ENCODE measurements at regions not wholly inside any gene's neighbourhood (a gene's known extent, or its start where the extent isn't known, plus 50 kb on each side); places are given as distances from the start of the nearest gene placed in this dataset.
"Not testable (repeated sequence)": the region's sequence is repeated elsewhere in the genome, so short reads cannot be mapped to it uniquely, and the experiment has no call there.

- DNase-seq, result no peak
Observed at GRCh38 chr7:53087274-53087673, 51.8 kb downstream of the POM121L12 start.

GRCh38 chr7:53094191-53094590 lies 58.8 kb downstream of the POM121L12 start:
- intact Hi-C loops (cut with DNase I), result no loop called here
- DNase-seq, result no peak

More at GRCh38 chr7:53087274-53087673, 51.8 kb downstream of the POM121L12 start:
- intact Hi-C loops (cut with DNase I), result no loop called here

GRCh38 chr7:53094827-53095226 lies 59.4 kb downstream of the POM121L12 start:
- DNase-seq, result no peak
- intact Hi-C loops (cut with DNase I), result no loop called here

- no peak for DNase-seq
- intact Hi-C loops (cut with DNase I), result no loop called here
Observed at GRCh38 chr7:53095731-53096501, 60.5 kb downstream of the POM121L12 start.

GRCh38 chr7:53100091-53100490 lies 64.7 kb downstream of the POM121L12 start:
- no peak for DNase-seq
- intact Hi-C loops (cut with DNase I), result no loop called here

- no peak for DNase-seq
- intact Hi-C loops (cut with DNase I), result no loop called here
Observed at GRCh38 chr7:53101026-53101425, 65.6 kb downstream of the POM121L12 start.

- DNase-seq, result no peak
- intact Hi-C loops (cut with DNase I), result no loop called here
Observed at GRCh38 chr7:53110425-53110824, 75.0 kb downstream of the POM121L12 start.

GRCh38 chr7:53111031-53111430 lies 75.6 kb downstream of the POM121L12 start:
- intact Hi-C loops (cut with DNase I), result no loop called here
- DNase-seq, result no peak

GRCh38 chr7:53113424-53113823 lies 78.0 kb downstream of the POM121L12 start:
- intact Hi-C loops (cut with DNase I), result no loop called here
- no peak for DNase-seq

- DNase-seq, result no peak
- intact Hi-C loops (cut with DNase I), result no loop called here
Observed at GRCh38 chr7:53119514-53119941, 84.1 kb downstream of the POM121L12 start.

GRCh38 chr7:53121374-53121773 lies 85.9 kb downstream of the POM121L12 start:
- no peak for DNase-seq
- intact Hi-C loops (cut with DNase I), result no loop called here

GRCh38 chr7:53131697-53132096 lies 96.3 kb downstream of the POM121L12 start:
- no peak for DNase-seq
- intact Hi-C loops (cut with DNase I), result no loop called here

- intact Hi-C loops (cut with DNase I), result no loop called here
- no peak for DNase-seq
Observed at GRCh38 chr7:53151496-53151895, 116.1 kb downstream of the POM121L12 start.

- intact Hi-C loops (cut with DNase I); DNase-seq: not testable (repeated sequence)
Observed at GRCh38 chr7:53187184-53187583, 151.8 kb downstream of the POM121L12 start.

GRCh38 chr7:53191191-53191695 lies 155.8 kb downstream of the POM121L12 start:
- no peak for DNase-seq
- intact Hi-C loops (cut with DNase I), result no loop called here

GRCh38 chr7:53191836-53192443 lies 156.5 kb downstream of the POM121L12 start:
- DNase-seq, result no peak

GRCh38 chr7:53205006-53205405 lies 169.6 kb downstream of the POM121L12 start:
- DNase-seq, result no peak
- intact Hi-C loops (cut with DNase I), result no loop called here

More at GRCh38 chr7:53191836-53192443, 156.5 kb downstream of the POM121L12 start:
- intact Hi-C loops (cut with DNase I), result no loop called here

GRCh38 chr7:53209129-53209528 lies 173.7 kb downstream of the POM121L12 start:
- intact Hi-C loops (cut with DNase I), result no loop called here
- DNase-seq, result no peak

- no peak for DNase-seq
- intact Hi-C loops (cut with DNase I), result no loop called here
Observed at GRCh38 chr7:53214463-53214862, 179.0 kb downstream of the POM121L12 start.

- intact Hi-C loops (cut with DNase I), result no loop called here
- DNase-seq, result peak in 29 of 42 donors; percentile 5 to 62 (median 19)
Observed at GRCh38 chr7:53218730-53219504, 183.5 kb downstream of the POM121L12 start.

Measured in head of caudate nucleus (tissue), 42 donors.